CD4-positive, alpha-beta T cell treated with Interleukin-17A for 1 hour (primary cell): ENCODE measurements at regions not wholly inside any gene's neighbourhood (a gene's known extent, or its start where the extent isn't known, plus 50 kb on each side); places are given as distances from the start of the nearest gene placed in this dataset.
"Not testable (repeated sequence)": the region's sequence is repeated elsewhere in the genome, so short reads cannot be mapped to it uniquely, and the experiment has no call there.

Source experiments
- DNase-seq: peaks from one replicate; pipeline ENCODE4 v3.0.0-alpha.2; 2020

- not testable (repeated sequence) for DNase-seq
Observed at GRCh38 chr9:63804205-63804604, 1480.8 kb downstream of the FOXD4L5 start.

DNA sequence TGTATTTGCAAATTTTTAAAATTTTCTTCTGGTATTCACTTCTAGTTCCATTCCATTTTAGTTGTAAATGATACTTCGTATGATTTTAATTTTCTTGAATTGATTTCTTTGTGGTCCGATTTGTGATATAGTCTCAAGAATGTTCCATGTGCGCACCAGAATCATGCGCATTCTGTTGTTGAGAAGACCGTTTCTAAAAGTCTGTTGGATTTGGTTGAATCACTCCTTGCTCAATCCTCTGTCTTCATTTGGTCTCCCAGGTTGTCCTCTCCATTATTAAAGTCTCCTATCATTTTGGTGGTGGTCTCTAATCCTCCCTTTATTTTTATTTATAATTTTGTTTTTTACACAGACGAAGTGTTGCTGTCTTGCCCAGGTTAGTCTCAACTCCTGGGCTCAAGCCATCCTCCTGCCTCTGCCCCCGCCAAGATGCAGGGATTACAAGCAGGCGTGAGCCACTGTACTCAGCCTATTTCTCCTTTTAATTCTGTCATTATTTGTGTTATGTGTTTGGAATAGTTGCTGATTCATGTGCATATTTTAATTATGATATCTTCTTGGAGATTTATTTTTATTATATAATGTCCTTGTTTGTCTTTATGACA, 1490.8 kb downstream of the FOXD4L5 start:
- not testable (repeated sequence) for DNase-seq

DNA sequence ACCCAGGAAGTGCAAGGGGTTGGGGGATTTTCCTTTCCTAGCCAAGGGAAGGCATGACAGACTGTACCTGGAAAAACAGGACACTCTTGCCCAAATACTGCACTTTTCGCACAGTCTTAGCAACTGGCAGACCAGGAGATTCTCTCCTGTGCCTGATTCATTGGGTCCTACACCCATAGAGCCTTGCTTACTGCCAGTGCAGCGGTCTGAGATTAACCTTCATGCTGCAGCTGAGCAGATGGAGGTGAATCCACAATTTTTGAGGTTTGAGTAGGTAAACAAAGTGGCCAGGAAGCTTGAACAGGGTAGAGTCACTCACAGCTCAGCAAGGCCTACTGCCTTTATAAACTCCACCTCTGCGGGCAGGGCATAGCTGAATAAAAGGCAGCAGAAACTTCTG, 1497.6 kb downstream of the FOXD4L5 start:
- DNase-seq: not testable (repeated sequence)

- DNase-seq: not testable (repeated sequence)
Observed at GRCh38 chr9:63785059-63785458, 1500.0 kb downstream of the FOXD4L5 start.

GRCh38 chr9:63784421-63784820, 1500.6 kb downstream of the FOXD4L5 start:
- DNase-seq: not testable (repeated sequence)

DNA sequence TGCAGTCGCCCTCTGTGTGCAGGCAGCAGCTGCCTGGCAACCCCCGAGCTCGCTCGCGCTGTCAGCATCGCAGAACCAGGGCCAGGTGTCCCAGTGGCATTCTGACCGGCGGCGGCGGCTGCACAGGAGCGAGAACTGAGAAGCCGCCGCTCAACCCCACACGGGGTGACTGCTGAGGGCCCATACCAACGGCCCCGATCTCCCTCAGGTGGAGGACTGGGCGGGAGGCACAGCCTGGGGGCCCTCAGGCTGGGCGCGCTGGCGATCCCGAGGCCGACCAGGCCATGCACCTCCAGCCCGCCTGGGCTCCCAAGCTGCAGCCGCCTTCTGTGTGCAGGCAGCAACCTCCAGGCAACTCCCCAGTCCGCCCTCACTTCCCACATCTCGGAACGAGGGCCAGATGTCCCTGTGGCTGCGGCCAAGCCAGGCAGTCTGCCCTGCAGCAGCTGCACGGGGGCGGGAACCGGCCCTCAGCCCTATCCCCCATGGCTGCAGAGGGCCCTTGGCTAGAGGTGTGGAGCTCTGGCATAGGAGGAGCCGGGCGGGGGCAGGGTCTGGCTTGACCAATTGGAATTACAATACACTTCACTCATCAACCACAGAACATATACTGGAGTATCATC, 1503.1 kb downstream of the FOXD4L5 start:
- not testable (repeated sequence) for DNase-seq

- peak; percentile 7 for DNase-seq
Observed at GRCh38 chr9:63781390-63781789, 1503.6 kb downstream of the FOXD4L5 start.

GRCh38 chr9:63776220-63776619, 1508.8 kb downstream of the FOXD4L5 start:
- not testable (repeated sequence) for DNase-seq

DNA sequence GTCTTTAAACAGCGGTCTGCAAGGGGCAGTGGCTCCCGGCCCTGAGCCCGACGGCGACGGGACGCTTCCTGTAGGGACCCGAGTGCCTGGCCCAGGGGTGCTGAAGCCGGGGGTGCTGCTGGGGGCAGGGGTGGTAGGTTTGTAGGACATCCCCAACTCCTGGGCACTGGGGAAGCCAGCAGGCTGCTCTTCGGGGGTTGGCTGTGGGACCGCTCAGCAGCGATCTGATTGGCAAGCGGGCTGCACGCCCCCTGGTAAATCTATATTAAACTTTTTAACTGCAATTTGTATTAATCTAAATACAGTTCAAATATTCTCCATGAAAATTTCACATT, 1510.0 kb downstream of the FOXD4L5 start:
- DNase-seq: not testable (repeated sequence)

GRCh38 chr9:63774369-63775091, 1510.5 kb downstream of the FOXD4L5 start:
- DNase-seq: not testable (repeated sequence)

GRCh38 chr9:63762230-63762629, 1522.8 kb downstream of the FOXD4L5 start:
- not testable (repeated sequence) for DNase-seq

DNA sequence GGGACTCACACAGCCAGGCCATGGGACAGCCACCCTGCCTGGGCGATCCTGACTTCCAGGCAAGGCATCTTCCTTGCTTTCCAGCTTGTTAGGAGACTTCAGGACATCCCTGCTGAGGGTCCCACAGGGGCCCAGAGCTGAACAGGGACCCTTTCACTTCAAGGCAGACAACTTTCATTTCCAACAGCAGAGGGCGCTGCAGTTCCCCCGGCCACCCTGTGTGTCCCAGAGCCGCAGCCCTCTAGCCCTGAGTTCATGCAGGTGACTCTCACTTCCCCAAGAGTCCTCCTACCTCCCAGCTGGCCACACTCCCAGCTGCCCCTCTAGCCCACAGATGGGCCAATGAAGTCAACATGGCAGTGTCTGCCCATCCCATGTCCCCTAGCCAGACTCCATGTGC, 1556.0 kb downstream of the FOXD4L5 start:
- DNase-seq: not testable (repeated sequence)

- no peak for DNase-seq
Observed at GRCh38 chr9:63728287-63728686, 1556.7 kb downstream of the FOXD4L5 start.

- DNase-seq: not testable (repeated sequence)
Observed at GRCh38 chr9:63708285-63708684, 1576.7 kb downstream of the FOXD4L5 start.

GRCh38 chr9:63704456-63704855, 1580.6 kb downstream of the FOXD4L5 start:
- DNase-seq: not testable (repeated sequence)

DNA sequence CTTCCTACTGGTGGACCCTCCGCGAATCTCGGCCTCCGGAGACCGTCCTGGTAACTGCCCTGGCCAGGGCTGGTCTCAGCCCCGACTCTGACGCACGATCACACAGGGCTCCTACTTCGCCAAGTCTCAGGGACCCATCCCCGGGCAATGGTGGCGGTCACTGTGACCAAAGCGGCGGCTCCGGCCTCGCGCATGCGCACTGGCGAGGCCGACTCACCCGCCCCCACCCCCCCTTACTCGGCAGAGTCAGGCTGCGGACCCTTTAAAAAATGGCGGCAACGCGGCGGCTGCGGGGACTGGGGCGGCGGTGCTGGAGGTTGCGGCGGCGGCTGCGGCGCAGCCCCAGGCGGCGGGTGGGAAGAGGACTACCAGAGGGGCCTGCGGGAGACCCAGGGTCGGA, 1581.3 kb downstream of the FOXD4L5 start:
- DNase-seq: not testable (repeated sequence)

DNA sequence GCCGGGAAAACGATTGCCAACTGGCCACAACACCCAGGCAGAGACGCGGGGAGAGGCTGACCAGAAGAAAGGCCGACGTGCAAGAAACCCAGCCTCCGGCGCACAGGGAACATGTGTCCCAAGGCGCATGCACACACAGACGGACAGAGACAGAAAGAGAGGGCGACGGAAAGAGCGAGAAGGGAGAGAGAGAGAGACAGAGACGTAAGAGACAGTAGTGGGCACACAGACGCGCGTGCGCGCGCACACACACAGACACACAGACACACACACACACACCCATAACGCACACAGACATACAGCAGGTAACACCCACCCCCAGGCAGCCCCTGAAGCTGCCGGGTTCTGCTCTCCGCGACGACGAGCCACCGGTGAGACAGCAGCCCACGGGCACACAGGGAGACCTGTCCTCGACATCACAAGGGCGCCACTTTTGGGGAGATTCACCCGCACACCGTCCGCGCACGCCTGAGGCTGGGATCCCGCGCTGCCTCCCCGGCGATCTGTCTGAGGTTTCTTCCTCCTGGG, 1581.8 kb downstream of the FOXD4L5 start:
- not testable (repeated sequence) for DNase-seq
